ENCODE measurements at regions not wholly inside any gene's neighbourhood (a gene's known extent, or its start where the extent isn't known, plus 50 kb on each side); places are given as distances from the start of the nearest gene placed in this dataset.
"Not testable (repeated sequence)": the region's sequence is repeated elsewhere in the genome, so short reads cannot be mapped to it uniquely, and the experiment has no call there.

DNA sequence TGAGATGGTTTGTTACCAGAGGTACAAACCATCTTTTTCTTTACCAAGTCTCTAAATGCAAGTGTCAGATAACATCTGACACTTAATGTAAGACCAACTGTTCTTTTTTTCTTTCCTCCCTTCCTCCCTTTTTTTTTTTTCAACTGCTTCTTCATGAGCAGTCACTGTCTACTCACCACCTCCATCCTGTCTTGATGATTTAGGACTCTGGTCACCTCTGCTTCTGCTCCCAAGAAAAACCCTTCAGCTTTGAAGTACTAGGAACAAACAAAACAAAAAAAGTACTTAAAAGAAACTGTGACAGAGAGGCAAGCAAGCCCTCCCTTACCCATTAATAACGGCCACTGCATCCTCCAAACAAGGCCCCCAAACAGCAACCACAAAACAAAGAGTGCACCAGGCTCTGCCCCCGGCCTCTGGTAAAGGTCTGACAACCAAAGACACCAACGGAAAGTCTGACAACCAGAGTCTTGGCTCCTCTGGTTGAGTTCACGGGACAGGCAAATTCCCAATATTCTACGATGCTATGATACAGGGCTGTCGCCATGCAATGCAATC, 141.0 kb downstream of the ARL4C start:
- Mint-ChIP-seq H3K9me3 (peaks cover 33% of the 10 kb centered on the region), H3K27ac (no peak overlapping the region), H3K36me3 (peaks cover 30% of the 10 kb centered on the region), H3K4me1 (peaks cover 19% of the 10 kb centered on the region), H3K4me3 (no peak overlapping the region), H3K27me3 (peaks cover 3% of the 10 kb centered on the region)
- CTCF ChIA-PET: no interaction called here
- no peak for DNase-seq

DNA sequence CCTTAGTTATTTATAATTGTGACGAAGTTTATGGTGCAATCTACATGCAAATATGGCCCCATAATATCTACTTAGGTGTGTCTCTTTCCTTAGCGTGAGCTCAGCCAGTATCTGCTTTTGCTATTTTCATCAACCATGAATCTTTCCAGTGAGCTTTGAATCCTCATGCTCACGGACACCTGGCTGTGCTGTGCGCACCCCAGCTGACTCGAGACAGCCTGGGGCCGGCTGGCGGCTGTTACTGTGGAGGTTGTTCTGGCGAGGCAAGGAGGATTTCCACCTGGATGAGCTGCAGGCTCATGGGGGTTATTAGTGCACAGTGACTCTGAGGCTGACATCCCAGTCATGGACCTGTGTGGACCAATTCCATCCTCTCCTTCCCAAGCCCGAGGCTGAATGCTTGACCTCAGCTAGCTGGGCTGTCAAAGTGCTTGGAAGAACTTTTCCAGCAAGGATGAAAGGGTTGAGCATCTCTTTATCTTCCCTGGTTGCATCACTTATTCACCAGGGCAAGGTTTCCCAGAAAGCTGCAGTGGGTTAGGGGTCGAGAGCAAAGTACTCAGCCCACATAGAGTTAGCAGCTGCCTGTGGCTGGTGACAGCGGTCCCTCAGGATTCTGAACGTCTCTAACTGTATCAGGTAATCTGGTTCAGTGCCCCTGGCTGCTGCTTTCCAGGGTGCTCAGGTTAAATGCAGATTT, 141.7 kb downstream of the ARL4C start:
- Mint-ChIP-seq H3K4me1 (peaks cover 15% of the 10 kb centered on the region), H3K27me3 (peaks cover 3% of the 10 kb centered on the region), H3K27ac (no peak overlapping the region), H3K9me3 (peaks cover 31% of the 10 kb centered on the region), H3K36me3 (peaks cover 24% of the 10 kb centered on the region), H3K4me3 (no peak overlapping the region)
- CTCF ChIA-PET: no interaction called here
- no peak for DNase-seq

DNA sequence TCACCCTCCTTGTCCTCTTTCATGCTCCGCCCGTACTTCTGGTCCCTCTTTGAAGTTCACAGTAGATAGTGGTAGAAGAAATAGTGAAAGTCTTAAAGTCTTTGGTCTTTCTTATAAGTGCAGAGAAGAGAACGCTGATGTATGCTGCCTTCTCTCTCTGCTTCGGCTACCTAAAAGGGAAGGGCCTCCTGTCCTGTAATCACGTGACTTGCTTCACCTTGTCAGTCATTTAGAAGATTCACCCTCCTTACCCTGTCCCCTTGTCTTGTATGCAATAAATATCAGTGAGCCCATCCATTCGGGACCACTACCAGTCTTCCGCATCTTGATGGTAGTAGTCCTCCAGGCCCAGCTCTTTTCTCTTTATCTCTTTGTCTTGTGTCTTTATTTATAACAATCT, 144.6 kb downstream of the ARL4C start:
- CTCF ChIA-PET: no interaction called here
- H3K9me3 Mint-ChIP-seq: peaks cover 21% of the 10 kb centered on the region
- H3K4me1 Mint-ChIP-seq: peaks cover 31% of the 10 kb centered on the region
- no peak overlapping the region for H3K4me3 Mint-ChIP-seq
- peaks cover 2% of the 10 kb centered on the region for H3K27me3 Mint-ChIP-seq
- no peak overlapping the region for H3K27ac Mint-ChIP-seq
- peaks cover 20% of the 10 kb centered on the region for H3K36me3 Mint-ChIP-seq
- no peak for DNase-seq

DNA sequence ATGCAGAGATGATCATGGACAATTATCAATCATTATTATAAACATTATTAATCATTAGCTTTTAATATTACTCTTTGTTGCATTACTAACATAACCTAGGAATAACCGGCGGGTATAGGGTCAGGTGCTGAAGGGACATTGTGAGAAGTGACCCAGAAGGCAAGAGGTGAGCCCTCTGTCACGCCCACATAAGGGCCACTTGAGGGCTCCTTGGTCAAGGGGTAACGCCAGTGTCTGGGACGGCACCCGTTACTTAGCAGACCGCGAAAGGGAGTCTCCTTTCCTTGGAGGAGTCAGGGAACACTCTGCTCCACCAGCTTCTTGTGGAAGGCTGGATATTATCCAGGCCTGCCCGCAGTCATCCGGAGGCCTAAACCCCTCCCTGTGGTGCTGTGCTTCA, 145.0 kb downstream of the ARL4C start:
- H3K27me3 Mint-ChIP-seq, H3K27ac Mint-ChIP-seq, DNase-seq, CTCF ChIA-PET, H3K4me3 Mint-ChIP-seq: not testable (repeated sequence)
- Mint-ChIP-seq H3K4me1 (peaks cover 35% of the 10 kb centered on the region), H3K9me3 (peaks cover 21% of the 10 kb centered on the region), H3K36me3 (peaks cover 22% of the 10 kb centered on the region)

DNA sequence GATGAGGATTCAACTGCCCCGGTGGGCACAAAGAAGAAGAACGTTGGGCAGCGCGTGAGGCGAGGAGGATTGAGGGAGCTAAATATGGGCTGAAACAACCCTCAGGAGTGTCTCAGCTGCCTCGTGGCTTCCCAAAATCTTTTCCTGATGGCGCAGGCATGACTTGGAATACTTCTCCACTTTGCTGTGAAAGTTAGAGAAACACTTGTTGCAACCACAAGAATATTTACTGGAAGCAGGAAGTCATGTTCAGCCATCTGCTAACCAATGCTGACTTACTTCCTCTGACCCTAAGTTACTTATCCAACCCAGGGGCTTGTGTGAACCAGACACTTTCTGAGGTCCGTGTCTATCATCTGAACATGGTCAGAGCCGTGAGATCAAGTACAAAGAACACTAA, 148.8 kb downstream of the ARL4C start:
- peaks cover 37% of the 10 kb centered on the region for H3K4me1 Mint-ChIP-seq
- H3K36me3 Mint-ChIP-seq: peaks cover 20% of the 10 kb centered on the region
- CTCF ChIA-PET: no interaction called here
- no peaks in the 10 kb centered on the region for H3K27me3 Mint-ChIP-seq
- DNase-seq: no peak
- H3K4me3 Mint-ChIP-seq: no peak overlapping the region
- peaks cover 17% of the 10 kb centered on the region for H3K9me3 Mint-ChIP-seq
- H3K27ac Mint-ChIP-seq: no peak overlapping the region

DNA sequence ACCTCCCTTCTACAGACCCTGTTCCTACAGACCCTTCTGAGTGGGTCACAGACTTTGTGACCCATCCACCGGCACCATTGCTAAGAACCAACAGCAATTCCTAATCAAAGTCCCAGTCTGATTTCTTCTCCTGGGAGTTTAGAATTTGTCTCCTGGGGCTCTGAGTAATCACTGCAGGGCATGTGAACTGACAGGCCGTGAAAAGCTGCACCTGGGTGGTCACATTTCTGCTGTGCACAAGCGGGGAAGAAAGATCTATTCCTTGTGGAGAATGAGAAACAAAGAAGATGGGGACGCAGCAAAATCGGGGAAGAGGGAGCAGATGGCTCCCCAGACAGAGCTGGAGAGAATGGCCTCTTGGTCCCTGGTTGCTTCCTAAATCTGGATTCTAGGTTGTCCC, 151.0 kb downstream of the ARL4C start:
- H3K27ac Mint-ChIP-seq: no peak overlapping the region
- H3K27me3 Mint-ChIP-seq: no peaks in the 10 kb centered on the region
- no peak for DNase-seq
- CTCF ChIA-PET: interaction anchor here (0.9 kb wide), 1 partner anchor 48 kb away, joined by 3 read pairs; no protein-coding TSS in a partner anchor
- peaks cover 10% of the 10 kb centered on the region for H3K9me3 Mint-ChIP-seq
- H3K36me3 Mint-ChIP-seq: peaks cover 14% of the 10 kb centered on the region
- H3K4me1 Mint-ChIP-seq: peaks cover 37% of the 10 kb centered on the region
- no peak overlapping the region for H3K4me3 Mint-ChIP-seq

DNA sequence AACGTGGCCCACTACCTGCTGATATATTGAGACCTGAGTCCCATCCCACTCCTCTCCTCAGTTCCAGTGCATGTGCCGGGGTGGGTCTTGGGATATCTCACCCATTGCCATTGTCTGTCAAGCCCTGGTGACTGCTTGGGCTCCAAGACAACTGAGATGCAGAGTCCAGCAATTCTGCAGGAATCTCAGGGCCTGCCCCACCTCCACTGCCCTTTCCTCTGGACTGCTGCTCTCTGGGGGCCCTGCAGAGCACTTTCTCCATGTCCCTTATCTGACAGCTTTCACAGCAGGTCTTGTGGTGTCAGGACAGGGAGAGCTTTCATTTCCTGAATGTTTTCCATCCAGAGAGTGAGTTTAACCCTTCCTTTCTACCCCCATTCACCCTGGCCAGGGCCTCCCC, 152.9 kb downstream of the ARL4C start:
- Mint-ChIP-seq H3K9me3 (peaks cover 20% of the 10 kb centered on the region), H3K27me3 (no peaks in the 10 kb centered on the region), H3K36me3 (peaks cover 18% of the 10 kb centered on the region), H3K27ac (no peak overlapping the region), H3K4me1 (peaks cover 36% of the 10 kb centered on the region), H3K4me3 (no peak overlapping the region)
- no peak for DNase-seq
- CTCF ChIA-PET: no interaction called here

DNA sequence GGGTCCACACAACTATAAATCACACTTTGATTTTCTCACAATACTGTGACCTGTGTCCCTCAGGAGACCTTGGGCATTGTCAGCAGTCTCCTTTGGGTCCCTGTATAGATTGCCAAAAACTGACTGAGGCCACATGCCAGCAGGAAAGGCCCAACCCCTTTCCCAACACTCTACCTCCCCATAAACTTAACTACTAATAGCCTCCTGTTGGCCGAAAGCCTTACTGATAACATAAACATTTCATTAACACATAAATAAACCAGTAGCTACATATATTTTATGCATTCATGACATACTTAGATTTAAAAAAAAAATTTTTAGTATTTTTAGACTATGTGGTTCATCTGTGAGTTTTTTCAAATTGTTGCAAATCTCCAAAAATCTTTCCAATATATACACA, 153.5 kb downstream of the ARL4C start:
- CTCF ChIA-PET: no interaction called here
- no peak overlapping the region for H3K27ac Mint-ChIP-seq
- no peaks in the 10 kb centered on the region for H3K27me3 Mint-ChIP-seq
- peaks cover 24% of the 10 kb centered on the region for H3K9me3 Mint-ChIP-seq
- H3K4me1 Mint-ChIP-seq: peaks cover 30% of the 10 kb centered on the region
- H3K36me3 Mint-ChIP-seq: peaks cover 20% of the 10 kb centered on the region
- no peak for DNase-seq
- no peak overlapping the region for H3K4me3 Mint-ChIP-seq

DNA sequence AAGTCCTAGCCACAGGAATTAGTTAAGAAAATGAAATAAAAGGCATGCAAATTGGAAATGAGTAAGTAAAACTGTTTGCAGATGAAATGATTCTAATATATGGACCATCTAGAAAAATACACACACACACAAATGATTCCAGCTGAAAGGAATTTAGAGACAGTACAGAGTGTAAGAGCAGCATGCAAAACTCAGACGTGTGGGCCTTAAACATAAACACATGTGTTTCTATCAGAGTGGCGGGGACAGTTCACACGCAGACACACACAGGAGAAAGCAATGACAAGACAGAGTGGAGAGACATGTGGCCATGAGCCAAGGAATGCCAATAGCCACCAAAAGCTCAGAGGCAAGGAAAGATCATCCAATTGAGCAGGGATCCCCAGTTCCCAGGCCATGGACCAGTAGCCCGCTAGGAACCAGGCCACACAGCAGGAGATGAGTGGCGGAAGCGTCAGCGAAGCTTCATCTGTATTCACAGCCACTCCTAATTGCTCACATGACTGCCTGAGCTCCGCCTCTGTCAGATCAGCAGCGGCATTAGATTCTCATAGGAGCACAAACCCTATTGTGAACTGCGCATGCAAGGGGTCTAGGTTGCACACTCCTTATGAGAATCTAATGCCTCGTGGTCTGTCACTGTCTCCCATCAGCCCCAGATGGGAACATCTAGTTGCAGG, 155.4 kb downstream of the ARL4C start:
- H3K4me3 Mint-ChIP-seq: no peak overlapping the region

DNA sequence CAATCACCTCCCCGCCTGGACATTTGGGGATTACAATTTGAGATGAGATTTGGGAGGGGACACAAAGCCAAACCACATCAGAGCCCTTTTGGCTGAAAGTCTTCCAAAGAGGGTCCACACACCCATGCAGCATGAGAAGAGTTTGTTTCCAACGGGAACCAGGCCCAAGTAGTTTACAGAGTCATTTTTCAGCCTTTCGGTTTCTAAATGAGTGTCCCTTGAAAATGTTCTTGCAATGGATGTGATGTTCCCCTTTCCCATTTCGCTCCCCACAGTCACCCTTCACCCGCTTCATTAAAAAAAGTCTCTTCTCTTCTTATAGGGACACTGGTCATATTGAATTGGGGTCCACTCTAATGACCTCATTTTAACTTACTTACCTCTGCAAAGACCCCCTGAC, 157.4 kb downstream of the ARL4C start:
- Mint-ChIP-seq H3K27ac (no peak overlapping the region), H3K4me1 (peaks cover 35% of the 10 kb centered on the region), H3K27me3 (no peaks in the 10 kb centered on the region), H3K4me3 (no peak overlapping the region), H3K9me3 (peaks cover 24% of the 10 kb centered on the region), H3K36me3 (peaks cover 15% of the 10 kb centered on the region)
- CTCF ChIA-PET: no interaction called here
- no peak for DNase-seq

More for the DNA sequence above, 155.4 kb downstream of the ARL4C start:
- no peaks in the 10 kb centered on the region for H3K27me3 Mint-ChIP-seq
- no peak for DNase-seq
- H3K9me3 Mint-ChIP-seq: peaks cover 26% of the 10 kb centered on the region
- peaks cover 30% of the 10 kb centered on the region for H3K4me1 Mint-ChIP-seq
- CTCF ChIA-PET: no interaction called here
- peaks cover 15% of the 10 kb centered on the region for H3K36me3 Mint-ChIP-seq
- no peak overlapping the region for H3K27ac Mint-ChIP-seq

DNA sequence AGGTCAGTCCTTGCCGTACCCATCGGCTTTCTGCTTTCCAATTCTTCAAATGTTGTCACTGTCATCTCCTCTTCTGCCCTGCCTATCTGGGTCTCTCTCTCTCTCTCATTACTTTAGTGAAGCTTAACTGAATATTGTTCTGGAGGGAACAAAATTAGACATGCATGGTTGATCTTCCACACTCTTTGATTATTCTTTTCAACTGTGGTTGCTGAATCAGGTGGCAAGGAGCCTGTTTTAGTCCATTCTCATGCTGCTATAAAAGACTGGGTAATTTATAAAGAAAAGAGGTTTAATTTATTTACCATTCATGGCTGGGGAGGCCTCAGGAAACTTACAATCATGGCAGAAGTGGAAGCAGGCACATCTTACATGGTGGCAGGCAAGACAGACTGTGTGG, 157.9 kb downstream of the ARL4C start:
- Mint-ChIP-seq H3K4me1 (peaks cover 35% of the 10 kb centered on the region), H3K27ac (no peak overlapping the region), H3K9me3 (peaks cover 22% of the 10 kb centered on the region), H3K27me3 (no peaks in the 10 kb centered on the region), H3K36me3 (peaks cover 15% of the 10 kb centered on the region), H3K4me3 (no peak overlapping the region)
- CTCF ChIA-PET: interaction anchor here (1.1 kb wide), 1 partner anchor 8 kb away, joined by 3 read pairs; no protein-coding TSS in a partner anchor
- DNase-seq: no peak

DNA sequence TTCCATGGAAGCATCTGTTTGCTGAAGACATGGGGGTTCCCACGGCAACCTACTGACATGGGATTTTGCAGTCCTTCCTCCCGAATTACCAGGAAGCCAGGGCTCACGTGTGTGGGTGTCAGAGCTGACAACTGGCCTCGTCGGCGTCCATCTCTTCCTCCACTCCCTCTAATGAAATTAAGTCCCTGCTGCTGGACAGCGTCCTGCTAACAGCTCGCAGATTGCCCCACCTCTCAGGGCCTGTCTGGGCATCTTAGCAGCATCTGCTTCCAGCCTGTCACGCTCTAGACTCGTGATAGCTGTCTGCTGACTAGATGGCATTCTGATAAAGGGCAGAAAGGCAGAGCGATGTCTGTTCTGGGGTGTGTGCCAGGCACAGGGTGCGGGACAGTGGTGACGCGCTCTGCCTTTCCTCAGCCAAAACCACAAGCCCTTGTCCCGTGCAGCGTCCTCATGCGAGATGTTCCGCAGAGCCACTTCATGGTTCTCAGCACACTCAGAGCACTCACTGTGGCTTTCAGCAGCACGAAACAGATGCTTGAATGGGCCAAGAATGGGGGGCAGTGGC, 161.1 kb downstream of the ARL4C start:
- CTCF ChIA-PET: interaction anchor here (0.6 kb wide), 1 partner anchor 9 kb away, joined by 3 read pairs; no protein-coding TSS in a partner anchor
- peak; percentile 64 for DNase-seq
- Mint-ChIP-seq H3K27me3 (peaks cover 4% of the 10 kb centered on the region), H3K36me3 (peaks cover 18% of the 10 kb centered on the region), H3K4me1 (peaks cover 52% of the 10 kb centered on the region), H3K27ac (peak overlapping the region; percentile 82), H3K4me3 (no peak overlapping the region), H3K9me3 (peaks cover 19% of the 10 kb centered on the region)

DNA sequence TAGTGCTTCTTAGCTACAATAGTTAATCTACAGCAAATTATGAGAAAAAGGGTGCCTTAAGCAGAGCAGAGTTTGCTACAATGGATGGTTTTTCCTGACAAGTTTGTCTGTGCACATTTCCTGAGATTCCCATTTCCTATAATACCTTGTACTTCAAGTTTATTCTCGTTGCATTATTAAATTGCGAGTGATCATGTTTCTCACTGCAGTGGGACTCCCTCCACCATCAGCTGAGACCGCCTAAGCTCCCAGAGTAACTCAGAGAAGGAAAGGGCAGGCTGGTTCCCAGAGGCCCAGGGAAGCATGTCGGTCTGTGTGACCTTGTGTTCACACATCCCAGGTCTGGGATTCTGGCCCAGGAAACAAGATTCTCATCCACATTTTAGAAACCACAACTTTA, 162.1 kb downstream of the ARL4C start:
- CTCF ChIA-PET: no interaction called here
- no peak overlapping the region for H3K27ac Mint-ChIP-seq
- no peak overlapping the region for H3K4me3 Mint-ChIP-seq
- no peak for DNase-seq
- peaks cover 18% of the 10 kb centered on the region for H3K36me3 Mint-ChIP-seq
- peaks cover 16% of the 10 kb centered on the region for H3K9me3 Mint-ChIP-seq
- peaks cover 4% of the 10 kb centered on the region for H3K27me3 Mint-ChIP-seq
- H3K4me1 Mint-ChIP-seq: peaks cover 54% of the 10 kb centered on the region

DNA sequence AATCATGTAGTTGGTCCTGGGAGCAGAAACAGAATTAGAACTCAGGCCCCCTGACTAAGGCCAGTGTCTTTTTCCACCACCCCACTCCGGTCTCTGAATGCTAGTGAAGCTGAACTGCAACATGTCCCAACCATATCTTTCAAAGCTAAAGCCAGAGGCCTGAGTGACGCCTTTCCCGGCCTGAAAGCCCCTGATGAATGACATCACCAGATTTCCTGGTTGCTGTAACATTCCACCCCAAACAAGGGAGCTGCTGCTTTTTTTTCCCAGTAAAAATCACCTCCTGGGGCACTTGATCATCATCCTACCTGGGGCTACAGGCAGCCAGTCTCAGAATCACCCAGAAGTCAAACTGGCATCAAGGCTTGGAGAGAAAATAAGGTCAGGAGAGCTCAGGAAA, 162.7 kb downstream of the ARL4C start:
- DNase-seq: no peak
- Mint-ChIP-seq H3K9me3 (peaks cover 10% of the 10 kb centered on the region), H3K27me3 (peaks cover 4% of the 10 kb centered on the region), H3K27ac (no peak overlapping the region), H3K4me1 (peaks cover 54% of the 10 kb centered on the region), H3K36me3 (peaks cover 12% of the 10 kb centered on the region), H3K4me3 (no peak overlapping the region)
- CTCF ChIA-PET: no interaction called here

Measured in activated naive CD4-positive, alpha-beta T cell treated with anti-CD3 and anti-CD28 coated beads, Interleukin-2, amount 10 ng/mL, durations not matched to agents 7 days and 5 days (primary cell).